OCI-LY3 (cell line): ENCODE measurements at regions not wholly inside any gene's neighbourhood (a gene's known extent, or its start where the extent isn't known, plus 50 kb on each side); places are given as distances from the start of the nearest gene placed in this dataset.

ENCODE experiments used
- H2AFZ ChIP-seq: fragments of 200-600, 300-600 bp; shearing (Covaris generic); 2 replicates; pipeline ENCODE4 v1.6.0; 2014; ENCODE audit warnings: antibody characterized with exemption, low read depth, low read length
- H3K27ac ChIP-seq: fragments of 200-600, 300-600 bp; sonication (generic); 2 replicates; pipeline ENCODE4 v1.5.1; 2014; ENCODE audit warnings: mild to moderate bottlenecking, low read length, moderate library complexity, mixed read lengths
- H3K27me3 ChIP-seq: fragments of 200-600, 300-600 bp; sonication (generic); 2 replicates; pipeline ENCODE4 v1.6.1; 2014; ENCODE audit warnings: low read depth, low read length, mixed read lengths
- H3K36me3 ChIP-seq: fragments of 200-600, 300-600 bp; sonication (generic); replicated peaks from 2 replicates; pipeline ENCODE3; 2014; ENCODE audit warnings: low read depth, low read length, mixed read lengths
- H3K4me1 ChIP-seq: fragments of 300-600, 200-600 bp; sonication (generic); 2 replicates; pipeline ENCODE4 v1.6.1; 2014; ENCODE audit warnings: low read length, mixed read lengths
- H3K4me2 ChIP-seq: fragments of 200-600, 300-600 bp; sonication (generic); 2 replicates; pipeline ENCODE4 v1.6.1; 2014; ENCODE audit warnings: low read length, mixed read lengths
- H3K4me3 ChIP-seq: fragments of 300-600, 200-600 bp; sonication (generic); 2 replicates; pipeline ENCODE4 v1.5.1; 2014; ENCODE audit warnings: antibody characterized with exemption, mild to moderate bottlenecking, low read length, moderate library complexity
- H3K79me2 ChIP-seq: fragments of 300-600, 200-600 bp; shearing (Covaris generic); 2 replicates; pipeline ENCODE4 v1.6.1; 2014; ENCODE audit warnings: mild to moderate bottlenecking, low read length, mixed read lengths
- H3K9ac ChIP-seq: fragments of 300-600, 200-600 bp; shearing (Covaris generic); 2 replicates; pipeline ENCODE4 v1.6.0; 2014; ENCODE audit warnings: mild to moderate bottlenecking, low read length, moderate library complexity
- H3K9me3 ChIP-seq: fragments of 200-600, 300-600 bp; shearing (Covaris generic); 2 replicates; pipeline ENCODE4 v1.6.1; 2014; ENCODE audit warnings: low read length, mixed read lengths; ENCODE audit not compliant: insufficient read depth
- H4K20me1 ChIP-seq: fragments of 200-600, 300-600 bp; sonication (generic); 2 replicates; pipeline ENCODE4 v1.6.1; 2016; ENCODE audit warnings: low read length, mixed read lengths; ENCODE audit not compliant: insufficient read depth
- EZH2phosphoT487 ChIP-seq: fragments of 200-600 bp; shearing (Covaris generic); IDR thresholded peaks from 2 replicates; pipeline ENCODE4 v1.6.1; 2018; ENCODE audit warnings: antibody characterized with exemption, mixed run types, low read depth
- TF ChIP-seq, protein P1 (sequence below): fragments of 200-600, 300-600 bp; sonication (generic); IDR thresholded peaks from 2 replicates; pipeline ENCODE4 v1.5.1; 2014; ENCODE audit warnings: antibody characterized with exemption, low read length, low read depth

DNA sequence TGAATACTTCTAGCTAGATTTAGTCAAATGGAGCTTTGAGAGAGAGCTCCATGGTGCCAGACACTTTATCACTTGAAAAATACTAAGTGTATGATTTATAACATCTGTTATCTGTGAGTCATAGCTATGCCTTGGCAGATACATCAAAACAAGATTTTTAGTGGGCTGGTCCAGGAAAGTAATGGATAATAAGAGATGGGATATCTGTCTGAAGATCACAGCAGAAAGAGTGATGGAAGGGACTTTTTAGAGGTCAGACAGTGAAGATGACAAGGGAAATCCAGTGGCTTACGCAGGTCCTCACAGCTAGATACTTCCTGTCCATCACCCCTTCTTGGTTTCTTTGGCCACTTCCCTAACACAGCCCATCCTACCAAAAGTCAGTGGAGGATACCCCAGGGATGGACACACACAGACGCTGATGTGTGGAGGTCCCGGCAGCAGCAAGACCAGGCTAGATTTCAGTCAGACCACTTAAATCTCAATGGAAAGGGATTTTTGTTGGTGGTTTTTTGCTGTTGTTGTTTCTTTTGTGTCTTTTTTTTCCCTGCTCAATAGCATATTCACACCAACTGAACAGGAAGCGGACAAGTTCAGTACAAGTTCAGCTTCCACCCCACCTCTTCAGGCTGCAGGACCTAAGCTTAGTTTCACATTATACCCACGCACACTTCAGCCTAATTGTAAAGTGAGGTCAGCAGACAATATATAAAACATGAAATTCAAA lies 209.3 kb downstream of the ALDH8A1 start:
- H3K36me3 ChIP-seq = no peaks in the 10 kb centered on the region
- no peak overlapping the region for H3K4me3 ChIP-seq
- no peaks in the 10 kb centered on the region for H3K9me3 ChIP-seq
- TF ChIP-seq EZH2phosphoT487 = no peak
- TF ChIP-seq, protein P1, sequence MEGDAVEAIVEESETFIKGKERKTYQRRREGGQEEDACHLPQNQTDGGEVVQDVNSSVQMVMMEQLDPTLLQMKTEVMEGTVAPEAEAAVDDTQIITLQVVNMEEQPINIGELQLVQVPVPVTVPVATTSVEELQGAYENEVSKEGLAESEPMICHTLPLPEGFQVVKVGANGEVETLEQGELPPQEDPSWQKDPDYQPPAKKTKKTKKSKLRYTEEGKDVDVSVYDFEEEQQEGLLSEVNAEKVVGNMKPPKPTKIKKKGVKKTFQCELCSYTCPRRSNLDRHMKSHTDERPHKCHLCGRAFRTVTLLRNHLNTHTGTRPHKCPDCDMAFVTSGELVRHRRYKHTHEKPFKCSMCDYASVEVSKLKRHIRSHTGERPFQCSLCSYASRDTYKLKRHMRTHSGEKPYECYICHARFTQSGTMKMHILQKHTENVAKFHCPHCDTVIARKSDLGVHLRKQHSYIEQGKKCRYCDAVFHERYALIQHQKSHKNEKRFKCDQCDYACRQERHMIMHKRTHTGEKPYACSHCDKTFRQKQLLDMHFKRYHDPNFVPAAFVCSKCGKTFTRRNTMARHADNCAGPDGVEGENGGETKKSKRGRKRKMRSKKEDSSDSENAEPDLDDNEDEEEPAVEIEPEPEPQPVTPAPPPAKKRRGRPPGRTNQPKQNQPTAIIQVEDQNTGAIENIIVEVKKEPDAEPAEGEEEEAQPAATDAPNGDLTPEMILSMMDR = no peak
- H3K4me1 ChIP-seq = no peaks in the 10 kb centered on the region
- no peak overlapping the region for H3K27ac ChIP-seq
- no peaks in the 10 kb centered on the region for H4K20me1 ChIP-seq
- H3K9ac ChIP-seq = no peak overlapping the region
- H3K27me3 ChIP-seq = peaks cover 14% of the 10 kb centered on the region; the same call in 1 of the 2 replicates
- H3K79me2 ChIP-seq = no peaks in the 10 kb centered on the region
- no peak overlapping the region for H2AFZ ChIP-seq
- H3K4me2 ChIP-seq = no peak overlapping the region

DNA sequence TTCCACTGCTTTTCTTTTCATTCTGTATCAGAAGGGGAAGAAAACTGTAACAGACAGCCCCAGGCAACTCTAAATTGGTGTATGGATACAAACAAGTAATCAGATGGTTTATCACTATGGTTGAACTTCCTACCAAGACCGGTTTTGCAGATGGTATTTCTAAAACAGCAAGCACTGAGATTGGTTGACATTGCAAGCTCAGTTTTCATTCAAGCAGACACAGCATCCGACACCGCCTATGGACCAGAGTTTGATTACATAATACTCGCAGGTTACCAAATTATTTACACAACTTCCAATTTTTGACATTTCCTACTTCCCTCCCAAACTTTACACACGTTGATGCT lies 209.9 kb downstream of the ALDH8A1 start:
- no peaks in the 10 kb centered on the region for H3K4me1 ChIP-seq
- no peak overlapping the region for H3K27ac ChIP-seq
- H3K9ac ChIP-seq = no peak overlapping the region
- no peak overlapping the region for H3K4me3 ChIP-seq
- no peaks in the 10 kb centered on the region for H3K9me3 ChIP-seq
- TF ChIP-seq, protein P1 = no peak
- TF ChIP-seq EZH2phosphoT487 = no peak
- H3K4me2 ChIP-seq = no peak overlapping the region
- no peaks in the 10 kb centered on the region for H3K36me3 ChIP-seq
- H3K27me3 ChIP-seq = peaks cover 14% of the 10 kb centered on the region; the same call in 1 of the 2 replicates
- H4K20me1 ChIP-seq = no peaks in the 10 kb centered on the region
- H3K79me2 ChIP-seq = no peaks in the 10 kb centered on the region
- no peak overlapping the region for H2AFZ ChIP-seq

DNA sequence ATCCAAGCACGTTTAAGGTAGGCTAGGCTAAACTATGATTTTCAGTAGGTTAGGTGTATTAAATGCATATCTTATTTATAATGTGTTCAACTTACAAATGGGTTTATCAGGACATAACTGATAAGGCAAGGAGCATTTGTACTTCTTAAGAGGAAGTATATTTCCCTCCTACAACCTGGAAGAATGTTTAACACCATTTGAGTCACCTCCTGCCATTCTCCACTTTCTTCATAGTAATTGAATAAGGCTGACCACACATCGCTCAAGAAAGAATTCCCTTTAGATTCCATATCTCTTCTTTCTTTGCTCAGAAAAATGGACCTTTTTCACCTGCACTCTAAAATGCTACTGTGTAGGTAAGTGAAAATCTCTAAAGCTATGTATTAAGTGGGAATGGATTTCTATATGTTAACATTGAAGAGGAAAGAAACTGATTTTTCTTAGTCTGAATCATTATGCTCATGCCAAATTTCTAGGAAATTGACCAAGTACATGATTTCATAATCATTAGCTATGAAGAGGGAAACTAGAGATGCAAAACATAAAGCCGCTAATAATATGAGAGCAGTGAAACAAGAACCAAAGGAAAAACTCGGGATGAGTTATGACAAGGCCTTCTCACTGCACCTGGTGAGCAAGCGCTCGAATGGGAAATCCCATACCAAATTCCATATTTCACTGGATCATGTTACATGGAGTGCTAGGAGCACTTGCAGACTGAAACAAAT lies 210.4 kb downstream of the ALDH8A1 start:
- Histone ChIP-seq H3K9ac (no peak overlapping the region), H3K4me3 (no peak overlapping the region), H3K27ac (no peak overlapping the region), H3K4me2 (no peak overlapping the region), H4K20me1 (no peaks in the 10 kb centered on the region), H3K9me3 (no peaks in the 10 kb centered on the region), H3K27me3 (peaks cover 14% of the 10 kb centered on the region; the same call in 1 of the 2 replicates), H3K79me2 (no peaks in the 10 kb centered on the region), H2AFZ (no peak overlapping the region), H3K4me1 (no peaks in the 10 kb centered on the region), H3K36me3 (no peaks in the 10 kb centered on the region)
- TF ChIP-seq, protein P1 = no peak
- TF ChIP-seq EZH2phosphoT487 = no peak

DNA sequence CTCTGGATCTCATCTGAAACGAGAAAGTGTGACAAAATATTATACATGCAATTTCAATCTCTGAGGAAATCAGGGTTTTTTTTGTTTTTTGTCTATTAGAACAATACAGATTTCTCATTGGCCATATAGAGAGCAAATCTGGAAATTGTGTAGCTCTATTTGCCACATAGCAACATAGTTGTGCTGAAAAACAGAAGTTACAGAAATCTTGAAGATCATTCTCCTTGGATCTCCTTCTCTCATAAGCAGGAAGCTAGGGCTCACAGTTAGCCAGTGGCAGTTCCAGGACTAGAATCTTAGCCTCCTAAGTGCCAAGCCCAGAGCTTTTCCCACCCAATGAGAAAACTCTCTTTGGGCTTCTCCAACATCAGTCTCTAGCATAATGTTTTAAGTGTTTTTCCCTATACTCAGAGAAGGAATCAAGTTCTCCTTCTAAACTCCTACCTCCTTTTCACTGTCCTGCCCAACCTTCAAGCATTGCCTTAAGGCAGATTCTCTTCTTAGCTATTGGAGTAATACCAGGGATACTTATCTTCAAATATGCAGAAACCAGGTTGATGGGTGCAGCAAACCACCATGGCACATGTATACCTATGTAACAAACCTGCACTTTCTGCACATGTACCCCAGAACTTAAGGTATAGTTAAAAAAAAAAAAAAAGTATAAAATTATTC lies 211.6 kb downstream of the ALDH8A1 start:
- H2AFZ ChIP-seq = no peak overlapping the region
- TF ChIP-seq EZH2phosphoT487 = no peak
- TF ChIP-seq, protein P1 = no peak
- no peaks in the 10 kb centered on the region for H3K9me3 ChIP-seq
- H3K4me3 ChIP-seq = no peak overlapping the region
- no peak overlapping the region for H3K27ac ChIP-seq
- no peak overlapping the region for H3K4me2 ChIP-seq
- no peaks in the 10 kb centered on the region for H3K36me3 ChIP-seq
- no peaks in the 10 kb centered on the region for H4K20me1 ChIP-seq
- no peaks in the 10 kb centered on the region for H3K4me1 ChIP-seq
- H3K9ac ChIP-seq = no peak overlapping the region
- peaks cover 14% of the 10 kb centered on the region; the same call in 1 of the 2 replicates for H3K27me3 ChIP-seq
- H3K79me2 ChIP-seq = no peaks in the 10 kb centered on the region
